Choroid plexus epithelial cell (primary cell): ENCODE measurements at regions not wholly inside any gene's neighbourhood (a gene's known extent, or its start where the extent isn't known, plus 50 kb on each side); places are given as distances from the start of the nearest gene placed in this dataset.

Experiments used
- DNase-seq: peaks from one replicate; pipeline ENCODE4 v3.0.0-alpha.2; 2010; ENCODE audit warnings: low read depth
- H3K4me3 ChIP-seq: 2 replicates; pipeline ENCODE4 v1.5.1; 2011; ENCODE audit warnings: low read depth, mild to moderate bottlenecking, control low read depth, low read length, moderate library complexity
- TF ChIP-seq, protein P1 (sequence below): conservative IDR thresholded peaks from 2 replicates; pipeline ENCODE4 v1.5.1; 2011; ENCODE audit warnings: low read depth, mild to moderate bottlenecking, control low read depth, inconsistent platforms, low read length, moderate library complexity

DNA sequence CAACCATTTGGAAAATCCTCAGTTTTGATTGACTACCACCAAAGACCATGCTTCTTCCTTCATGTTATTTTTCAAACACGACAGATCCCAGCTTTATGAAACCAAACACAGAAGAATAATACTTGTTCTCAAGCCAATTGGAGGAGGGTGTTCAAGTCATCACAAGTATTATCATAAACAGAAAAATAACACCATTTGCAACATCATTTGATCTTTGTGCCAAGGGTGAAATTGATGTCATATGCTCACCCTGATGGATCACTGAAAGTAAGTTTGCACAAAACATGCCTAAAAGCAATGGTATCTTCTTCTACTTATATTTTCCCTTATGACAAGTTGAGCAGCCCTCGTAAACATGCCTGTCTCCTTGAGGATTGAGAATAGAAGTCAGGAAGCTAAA, 448.0 kb upstream of the ZEB2 start:
- no peak overlapping the region for H3K4me3 ChIP-seq
- no peak for DNase-seq
- TF ChIP-seq, protein P1, sequence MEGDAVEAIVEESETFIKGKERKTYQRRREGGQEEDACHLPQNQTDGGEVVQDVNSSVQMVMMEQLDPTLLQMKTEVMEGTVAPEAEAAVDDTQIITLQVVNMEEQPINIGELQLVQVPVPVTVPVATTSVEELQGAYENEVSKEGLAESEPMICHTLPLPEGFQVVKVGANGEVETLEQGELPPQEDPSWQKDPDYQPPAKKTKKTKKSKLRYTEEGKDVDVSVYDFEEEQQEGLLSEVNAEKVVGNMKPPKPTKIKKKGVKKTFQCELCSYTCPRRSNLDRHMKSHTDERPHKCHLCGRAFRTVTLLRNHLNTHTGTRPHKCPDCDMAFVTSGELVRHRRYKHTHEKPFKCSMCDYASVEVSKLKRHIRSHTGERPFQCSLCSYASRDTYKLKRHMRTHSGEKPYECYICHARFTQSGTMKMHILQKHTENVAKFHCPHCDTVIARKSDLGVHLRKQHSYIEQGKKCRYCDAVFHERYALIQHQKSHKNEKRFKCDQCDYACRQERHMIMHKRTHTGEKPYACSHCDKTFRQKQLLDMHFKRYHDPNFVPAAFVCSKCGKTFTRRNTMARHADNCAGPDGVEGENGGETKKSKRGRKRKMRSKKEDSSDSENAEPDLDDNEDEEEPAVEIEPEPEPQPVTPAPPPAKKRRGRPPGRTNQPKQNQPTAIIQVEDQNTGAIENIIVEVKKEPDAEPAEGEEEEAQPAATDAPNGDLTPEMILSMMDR, result no peak

DNA sequence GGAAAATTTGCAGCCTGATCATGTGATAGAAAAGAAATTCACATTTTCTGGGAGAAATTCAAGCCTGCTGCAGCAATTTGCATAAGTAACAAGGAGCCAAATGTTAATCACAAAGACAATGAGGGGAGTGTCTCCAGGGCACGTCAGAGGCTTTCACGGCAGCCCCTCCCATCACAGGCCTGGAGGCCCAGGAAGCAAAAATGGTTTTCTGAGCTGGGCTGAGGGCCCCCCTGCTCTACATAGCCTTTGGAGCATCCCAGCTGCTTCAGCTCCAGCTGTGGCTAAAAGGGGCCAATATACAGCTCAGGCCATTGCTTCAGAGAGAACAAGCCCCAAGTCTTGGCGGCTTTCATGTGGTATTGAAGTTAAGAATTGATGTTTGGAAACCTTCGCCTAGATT, 445.3 kb upstream of the ZEB2 start:
- DNase-seq, result no peak
- TF ChIP-seq, protein P1, result no peak
- H3K4me3 ChIP-seq, result no peak overlapping the region

DNA sequence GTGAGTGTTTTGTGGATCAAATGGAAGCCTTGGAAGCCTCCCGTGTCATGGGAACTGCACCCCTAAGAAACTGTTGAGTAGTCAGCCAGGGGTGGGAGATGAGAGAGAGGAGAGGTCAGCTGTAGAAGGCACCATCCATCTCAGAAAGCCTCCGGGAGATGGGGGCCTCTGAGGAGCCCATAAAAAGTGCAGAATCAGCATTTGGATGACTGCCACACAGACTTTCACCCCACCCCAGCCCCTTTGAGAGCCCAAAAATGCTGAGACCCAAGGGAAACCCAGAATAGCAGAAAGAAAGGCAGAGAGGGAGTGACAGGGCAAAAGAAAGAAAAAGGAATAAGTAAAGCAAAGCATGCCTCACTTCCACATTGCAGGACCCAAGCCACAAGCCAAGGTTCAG, 443.1 kb upstream of the ZEB2 start:
- DNase-seq, result no peak
- TF ChIP-seq, protein P1, result no peak
- no peak overlapping the region for H3K4me3 ChIP-seq

DNA sequence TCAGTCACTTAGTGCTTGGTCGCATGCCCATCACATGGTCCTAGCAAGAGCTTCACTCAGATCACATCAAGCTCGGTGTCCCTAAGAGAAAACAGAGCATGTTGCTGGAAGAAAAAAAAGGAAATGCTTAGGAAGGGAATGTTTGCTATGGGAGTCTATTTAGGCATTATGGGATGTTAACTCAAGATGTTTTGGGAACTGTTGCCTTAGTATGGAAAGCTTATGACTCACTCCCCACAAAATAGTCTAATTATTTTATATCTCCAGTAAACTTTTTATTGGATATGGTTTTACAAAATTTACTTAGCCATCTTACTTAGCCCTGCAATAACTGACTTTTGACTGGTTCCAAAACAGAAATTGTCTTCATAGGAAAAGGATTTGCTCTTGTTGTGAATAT, 439.5 kb upstream of the ZEB2 start:
- DNase-seq, result no peak
- TF ChIP-seq, protein P1, result no peak
- no peak overlapping the region for H3K4me3 ChIP-seq

DNA sequence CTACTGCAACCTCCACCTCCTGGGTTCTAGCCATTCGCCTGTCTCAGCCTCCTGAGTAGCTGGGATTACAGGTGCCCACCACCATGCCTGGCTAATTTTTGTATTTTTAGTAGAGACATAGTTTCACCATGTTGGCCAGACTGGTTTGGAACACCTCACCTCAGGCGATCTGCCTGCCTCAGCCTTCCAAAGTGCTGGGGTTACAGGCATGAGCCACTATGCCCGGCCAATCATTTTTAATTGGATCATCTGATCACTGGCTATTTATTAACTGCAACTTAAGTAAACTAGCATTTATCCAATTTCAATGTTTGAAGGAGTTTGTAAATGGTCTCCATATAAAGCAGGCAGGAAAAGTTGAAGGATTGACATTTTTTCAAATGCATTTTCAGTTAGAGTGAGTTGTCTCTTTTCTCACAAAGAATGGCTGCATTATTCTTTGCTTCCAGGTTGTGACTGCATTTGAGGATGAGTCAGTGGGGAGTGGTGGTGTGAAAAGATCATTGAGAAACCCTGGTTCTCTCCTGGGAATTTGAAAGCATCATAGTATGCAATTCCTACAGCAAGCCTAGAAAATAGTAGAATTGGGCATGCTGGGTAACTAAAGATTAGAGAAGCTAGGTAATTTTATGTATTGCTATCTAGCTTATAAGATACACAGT, 431.1 kb upstream of the ZEB2 start:
- TF ChIP-seq, protein P1, result no peak
- DNase-seq, result peak; percentile 95
- no peak overlapping the region for H3K4me3 ChIP-seq

DNA sequence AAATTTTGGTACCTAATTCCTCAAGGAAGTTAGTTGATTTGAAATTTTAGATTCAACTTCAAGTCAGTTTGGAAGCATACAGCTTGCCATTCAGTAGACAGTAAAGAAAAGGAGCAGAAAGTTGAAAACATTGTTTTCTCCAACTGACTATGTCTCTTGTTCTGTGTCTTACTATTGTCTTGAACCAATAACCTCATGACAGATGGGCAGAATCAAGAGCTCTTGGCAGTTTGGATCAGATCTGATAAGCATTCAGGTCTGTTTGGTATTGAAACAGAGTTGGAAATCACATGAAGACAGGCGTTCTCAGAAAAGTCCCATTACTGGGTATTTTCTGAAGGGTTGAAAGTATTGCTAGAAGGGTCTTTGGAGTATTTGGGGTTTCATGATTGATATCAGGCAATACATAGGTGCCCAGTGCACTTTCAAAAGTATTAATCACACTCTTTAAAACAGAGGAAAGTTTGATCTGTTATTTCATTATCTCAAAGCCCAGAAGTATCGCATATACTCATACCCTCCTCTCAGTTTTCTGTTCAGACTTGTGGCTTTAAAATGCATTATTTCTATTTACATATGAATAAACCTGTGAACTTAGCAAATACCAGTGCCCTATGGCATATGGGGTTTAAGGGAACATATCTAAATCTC, 428.4 kb upstream of the ZEB2 start:
- H3K4me3 ChIP-seq, result no peak overlapping the region
- TF ChIP-seq, protein P1, result no peak
- no peak for DNase-seq

DNA sequence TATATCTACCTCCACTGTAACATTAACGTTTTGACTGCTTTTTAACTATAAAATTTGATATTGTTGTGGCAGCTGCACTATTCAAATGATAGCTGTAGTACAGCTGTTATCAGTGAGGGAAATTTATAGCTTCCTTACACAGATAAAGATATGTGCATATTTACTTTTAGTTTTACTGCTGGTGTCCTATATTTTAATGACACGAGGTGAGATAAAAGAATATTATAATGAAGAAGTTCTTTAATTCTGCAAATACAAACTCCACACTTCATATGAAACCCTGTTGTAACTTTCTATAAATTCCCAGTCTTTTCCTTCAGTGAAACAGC, 427.8 kb upstream of the ZEB2 start:
- TF ChIP-seq, protein P1, result no peak

More for the DNA sequence above, 427.8 kb upstream of the ZEB2 start:
- no peak for DNase-seq
- no peak overlapping the region for H3K4me3 ChIP-seq
